ENCODE measurements at regions not wholly inside any gene's neighbourhood (a gene's known extent, or its start where the extent isn't known, plus 50 kb on each side); places are given as distances from the start of the nearest gene placed in this dataset.

GRCh38 chr18:23311351-23312121 is 141.6 kb upstream of the RIOK3 start:
- intact Hi-C loops (cut with DNase I), result no loop called here
- ATAC-seq, result peak in 1 of 2 donors; percentile 36
- H3K36me3 ChIP-seq, result no peaks in the 10 kb centered on the region
- H3K9me3 ChIP-seq, result no peaks in the 10 kb centered on the region
- no peak overlapping the region for H3K4me3 ChIP-seq
- no peak for DNase-seq
- no peak for TF ChIP-seq CTCF (IDR thresholded peaks at IDR 0.05)
- no peaks in the 10 kb centered on the region for H3K27me3 ChIP-seq (ENCODE audit: low read depth)
- no peak overlapping the region for H3K27ac ChIP-seq
- peaks cover 7% of the 10 kb centered on the region for H3K4me1 ChIP-seq

GRCh38 chr18:23313379-23313778 is 139.7 kb upstream of the RIOK3 start:
- H3K27ac ChIP-seq, result no peak overlapping the region
- H3K4me1 ChIP-seq, result no peaks in the 10 kb centered on the region
- intact Hi-C loops (cut with DNase I), result no loop called here

GRCh38 chr18:23314672-23315071 is 138.4 kb upstream of the RIOK3 start:
- DNase-seq (no peak), ATAC-seq (no peak)
- Histone ChIP-seq H3K4me1 (no peaks in the 10 kb centered on the region), H3K9me3 (no peaks in the 10 kb centered on the region), H3K27ac (no peak overlapping the region), H3K36me3 (no peaks in the 10 kb centered on the region), H3K27me3 (ENCODE audit: low read depth) (no peaks in the 10 kb centered on the region), H3K4me3 (no peak overlapping the region)
- intact Hi-C loops (cut with DNase I), result no loop called here
- no peak for TF ChIP-seq CTCF (IDR thresholded peaks at IDR 0.05)

More at GRCh38 chr18:23313379-23313778, 139.7 kb upstream of the RIOK3 start:
- H3K4me3 ChIP-seq, result no peak overlapping the region
- TF ChIP-seq CTCF (IDR thresholded peaks at IDR 0.05), result no peak
- DNase-seq (no peak), ATAC-seq (no peak)
- H3K36me3 ChIP-seq, result no peaks in the 10 kb centered on the region
- no peaks in the 10 kb centered on the region for H3K9me3 ChIP-seq
- H3K27me3 ChIP-seq (ENCODE audit: low read depth), result no peaks in the 10 kb centered on the region

- intact Hi-C loops (cut with DNase I), result no loop called here
- no peak for ATAC-seq
- TF ChIP-seq CTCF (IDR thresholded peaks at IDR 0.05), result no peak
These were observed 136.8 kb upstream of the RIOK3 start for GRCh38 chr18:23316316-23316715.

GRCh38 chr18:23316988-23317387 is 136.1 kb upstream of the RIOK3 start:
- Histone ChIP-seq H3K27ac (no peak overlapping the region), H3K36me3 (no peaks in the 10 kb centered on the region), H3K9me3 (no peaks in the 10 kb centered on the region), H3K4me3 (no peak overlapping the region), H3K27me3 (ENCODE audit: low read depth) (no peaks in the 10 kb centered on the region), H3K4me1 (no peaks in the 10 kb centered on the region)
- DNase-seq (no peak), ATAC-seq (no peak)
- intact Hi-C loops (cut with DNase I), result no loop called here
- no peak for TF ChIP-seq CTCF (IDR thresholded peaks at IDR 0.05)

More at GRCh38 chr18:23316316-23316715, 136.8 kb upstream of the RIOK3 start:
- H3K27me3 ChIP-seq (ENCODE audit: low read depth), result no peaks in the 10 kb centered on the region
- H3K4me3 ChIP-seq, result no peak overlapping the region
- DNase-seq, result no peak
- no peaks in the 10 kb centered on the region for H3K36me3 ChIP-seq
- no peaks in the 10 kb centered on the region for H3K4me1 ChIP-seq
- H3K9me3 ChIP-seq, result no peaks in the 10 kb centered on the region
- H3K27ac ChIP-seq, result no peak overlapping the region
